GM19467 (cell line): ENCODE measurements at regions not wholly inside any gene's neighbourhood (a gene's known extent, or its start where the extent isn't known, plus 50 kb on each side); places are given as distances from the start of the nearest gene placed in this dataset.
"Not testable (repeated sequence)": the region's sequence is repeated elsewhere in the genome, so short reads cannot be mapped to it uniquely, and the experiment has no call there.

ENCODE experiments used
- ATAC-seq: cut with Tn5 transposase; IDR thresholded peaks from one replicate; pipeline ENCODE4 v1.9.1; 2021; ENCODE audit warnings: mild to moderate bottlenecking, moderate library complexity; ENCODE audit not compliant: unreplicated experiment

GRCh38 chr5:106854105-106854687, 816.5 kb downstream of the EFNA5 start:
- ATAC-seq, result no peak

- no peak for ATAC-seq
Measured at GRCh38 chr5:106853266-106853665, 817.5 kb downstream of the EFNA5 start.

DNA sequence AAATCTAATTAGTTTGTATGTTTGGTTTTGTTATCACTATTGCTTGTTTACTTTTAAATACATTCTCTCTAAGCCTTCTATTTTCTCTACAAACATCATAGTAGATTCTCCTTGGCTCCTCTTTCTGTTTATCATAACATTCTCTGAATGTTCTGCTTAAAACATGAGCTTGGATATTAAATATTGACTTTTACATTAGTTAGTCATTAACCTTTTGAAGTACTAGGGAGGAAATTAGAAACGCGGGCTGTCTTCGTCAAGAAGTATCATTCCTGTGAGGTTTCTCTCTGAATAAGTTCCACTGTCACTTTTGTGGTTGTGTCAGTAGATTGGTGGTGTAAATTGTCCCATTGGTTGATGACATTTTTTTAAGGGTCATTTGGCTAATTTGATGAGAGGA, 821.5 kb downstream of the EFNA5 start:
- no peak for ATAC-seq

DNA sequence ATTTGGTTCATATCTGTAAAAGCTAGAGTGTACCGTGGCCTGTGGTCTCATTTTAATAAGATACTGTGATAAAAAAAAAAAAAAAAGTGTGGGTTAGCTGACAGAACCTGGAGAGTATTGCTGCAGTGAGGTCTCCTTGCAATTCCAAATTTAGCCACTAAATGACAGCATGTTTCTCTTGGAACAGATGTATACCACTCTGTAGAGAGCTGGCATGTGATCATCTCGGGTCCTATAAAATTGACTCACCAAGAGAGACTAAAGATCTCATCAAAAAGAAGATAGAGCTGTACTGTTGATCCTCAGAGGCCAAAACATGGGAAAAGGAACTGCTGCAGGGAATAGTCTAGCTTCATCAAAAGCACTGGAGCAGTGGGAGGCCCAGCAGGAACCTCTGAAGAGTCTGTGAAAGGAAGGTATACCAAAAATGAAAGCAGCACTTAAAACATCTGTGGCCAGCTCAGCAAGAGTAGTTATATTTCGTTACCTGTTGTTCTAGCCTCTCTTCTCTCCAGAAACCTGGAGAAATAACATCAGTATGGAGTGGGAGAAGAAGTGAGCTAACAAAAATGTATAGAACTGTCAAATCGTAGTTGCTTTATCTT, 826.8 kb downstream of the EFNA5 start:
- ATAC-seq, result no peak

DNA sequence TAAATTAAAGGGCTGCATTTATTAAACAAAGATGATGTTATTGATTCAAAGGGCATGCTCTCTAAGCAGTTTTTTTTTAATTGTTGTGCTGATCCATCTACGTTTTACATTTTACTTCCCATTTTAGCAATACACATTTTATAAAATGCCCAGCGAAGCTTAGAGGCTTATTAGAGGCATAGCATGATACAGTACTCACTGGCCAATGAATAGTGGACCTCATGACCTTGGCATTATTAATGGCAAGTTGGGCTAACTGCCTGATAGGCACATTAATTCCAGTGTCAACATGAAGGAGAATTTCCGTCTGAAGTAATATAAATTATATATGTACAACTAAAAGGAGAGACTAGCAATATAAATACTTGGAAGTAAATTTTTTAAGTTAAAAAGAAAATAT, 837.2 kb downstream of the EFNA5 start:
- no peak for ATAC-seq

DNA sequence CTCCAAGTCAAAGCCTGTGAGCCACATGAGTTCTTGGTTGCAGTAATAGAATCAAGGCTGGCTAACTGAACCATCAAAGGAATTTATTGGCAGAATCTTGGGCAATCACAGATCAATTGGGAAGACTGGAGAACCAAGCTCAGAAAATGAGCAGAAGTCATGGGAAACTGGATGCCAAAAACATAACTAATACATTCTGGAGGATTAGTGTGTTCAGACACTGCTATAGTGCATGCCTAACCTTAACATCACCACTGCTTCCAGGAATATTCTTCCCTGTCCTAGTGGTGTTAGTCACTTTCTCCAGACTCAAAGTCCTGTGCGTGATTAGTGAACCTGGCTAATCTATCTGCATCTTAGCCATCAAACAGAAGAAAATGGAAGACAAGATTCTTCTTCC, 843.7 kb downstream of the EFNA5 start:
- ATAC-seq, result no peak

DNA sequence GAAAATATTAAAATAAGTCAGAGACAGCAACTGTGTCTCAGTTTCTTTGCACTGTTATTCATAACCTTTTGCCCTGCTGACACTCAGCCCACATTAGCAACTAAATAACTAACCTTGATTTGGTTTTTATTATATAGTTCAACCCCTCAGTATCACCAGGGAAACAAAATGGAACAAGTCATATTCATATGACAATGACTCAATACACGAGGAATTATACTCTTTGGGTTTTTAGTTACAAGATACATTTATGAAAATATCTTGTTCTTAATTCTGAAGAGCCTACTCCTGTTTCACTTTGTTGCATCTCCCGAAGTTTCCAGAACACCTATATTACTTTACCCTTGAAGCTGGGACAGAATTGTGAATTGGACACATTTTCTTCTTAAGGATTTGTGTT, 845.4 kb downstream of the EFNA5 start:
- ATAC-seq, result no peak

- ATAC-seq, result no peak
Measured at GRCh38 chr5:106822851-106823250, 847.9 kb downstream of the EFNA5 start.

- ATAC-seq, result no peak
Measured at GRCh38 chr5:106818552-106818951, 852.2 kb downstream of the EFNA5 start.

DNA sequence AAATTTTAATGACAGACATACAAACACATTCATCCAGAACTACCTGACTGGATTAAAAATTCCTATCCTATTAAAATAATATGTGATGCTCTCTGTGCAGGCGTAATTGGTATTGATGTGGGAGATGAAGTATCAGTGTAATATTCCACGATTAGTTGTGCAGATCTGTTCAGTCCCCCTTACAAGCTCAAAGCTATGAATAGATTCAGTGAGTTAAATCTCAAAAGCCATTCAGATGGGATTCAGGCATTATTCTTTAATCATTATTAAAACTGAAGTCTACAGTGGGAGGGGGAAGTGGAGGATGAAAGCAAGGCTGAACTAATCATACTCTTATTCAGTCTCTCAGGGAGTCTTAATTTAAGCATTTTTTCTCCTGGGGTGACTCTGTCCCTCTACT, 855.8 kb downstream of the EFNA5 start:
- no peak for ATAC-seq

DNA sequence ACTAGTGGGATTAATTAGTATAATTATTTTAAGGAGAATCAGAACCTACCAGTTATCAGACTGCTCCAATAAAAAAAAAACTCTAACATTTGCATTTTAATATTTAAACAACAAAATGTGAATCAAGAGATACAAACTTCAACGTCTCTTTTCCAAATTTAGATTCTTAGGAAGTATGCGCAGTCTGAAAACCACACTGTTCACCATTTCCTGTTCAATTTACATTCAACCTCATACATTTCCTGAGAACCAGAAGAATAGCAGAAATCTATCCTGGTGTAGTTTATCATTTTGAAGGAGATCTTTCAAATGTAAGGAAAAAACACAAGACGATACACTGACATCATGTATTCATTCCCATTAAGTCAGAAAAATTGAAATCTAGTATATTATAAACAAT, 869.2 kb downstream of the EFNA5 start:
- ATAC-seq, result no peak

- ATAC-seq, result no peak
Measured at GRCh38 chr5:106797996-106798395, 872.7 kb downstream of the EFNA5 start.

GRCh38 chr5:106796081-106796480, 874.7 kb downstream of the EFNA5 start:
- no peak for ATAC-seq

- no peak for ATAC-seq
Measured at GRCh38 chr5:106784846-106785245, 885.9 kb downstream of the EFNA5 start.

GRCh38 chr5:106780355-106780754, 890.4 kb downstream of the EFNA5 start:
- no peak for ATAC-seq

DNA sequence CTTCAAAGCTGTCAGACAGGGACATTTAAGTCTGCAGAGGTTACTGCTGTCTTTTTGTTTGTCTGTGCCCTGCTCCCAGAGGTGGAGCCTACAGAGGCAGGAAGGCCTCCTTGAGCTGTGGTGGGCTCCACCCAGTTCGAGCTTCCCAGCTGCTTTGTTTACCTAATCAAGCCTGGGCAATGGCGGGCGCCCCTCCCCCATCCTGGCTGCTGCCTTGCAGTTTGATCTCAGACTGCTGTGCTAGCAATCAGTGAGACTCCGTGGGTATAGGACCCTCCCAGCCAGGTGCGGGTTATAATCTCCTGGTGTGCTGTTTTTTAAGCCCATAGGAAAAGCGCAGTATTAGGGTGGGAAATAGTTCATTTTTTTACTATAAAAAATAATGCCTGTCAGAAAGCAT, 894.2 kb downstream of the EFNA5 start:
- not testable (repeated sequence) for ATAC-seq

- ATAC-seq, result no peak
Measured at GRCh38 chr5:106768392-106768791, 902.3 kb downstream of the EFNA5 start.

GRCh38 chr5:106766916-106767315, 903.8 kb downstream of the EFNA5 start:
- ATAC-seq, result no peak

DNA sequence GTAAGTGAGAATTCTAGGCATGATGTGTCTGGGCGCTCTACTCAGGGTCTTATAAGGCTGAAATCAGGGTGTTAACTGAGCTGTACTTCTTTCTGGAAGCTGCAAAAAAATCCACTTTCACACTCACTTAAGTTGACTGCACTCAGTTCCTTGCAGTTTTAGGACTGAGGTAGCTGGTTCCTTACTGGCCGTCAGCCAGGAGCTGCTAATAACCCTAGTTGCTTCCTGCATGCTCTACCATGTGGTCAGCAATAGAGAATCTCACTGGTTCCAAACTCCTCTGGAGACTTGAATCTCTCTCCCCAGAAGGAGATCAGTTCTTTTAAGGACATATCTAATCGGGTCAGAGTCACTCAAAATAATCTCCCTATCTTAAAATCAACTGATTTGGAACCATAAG, 911.2 kb downstream of the EFNA5 start:
- no peak for ATAC-seq

- ATAC-seq, result no peak
Measured at GRCh38 chr5:106759152-106759551, 911.6 kb downstream of the EFNA5 start.

GRCh38 chr5:106757672-106758071, 913.1 kb downstream of the EFNA5 start:
- ATAC-seq, result no peak

DNA sequence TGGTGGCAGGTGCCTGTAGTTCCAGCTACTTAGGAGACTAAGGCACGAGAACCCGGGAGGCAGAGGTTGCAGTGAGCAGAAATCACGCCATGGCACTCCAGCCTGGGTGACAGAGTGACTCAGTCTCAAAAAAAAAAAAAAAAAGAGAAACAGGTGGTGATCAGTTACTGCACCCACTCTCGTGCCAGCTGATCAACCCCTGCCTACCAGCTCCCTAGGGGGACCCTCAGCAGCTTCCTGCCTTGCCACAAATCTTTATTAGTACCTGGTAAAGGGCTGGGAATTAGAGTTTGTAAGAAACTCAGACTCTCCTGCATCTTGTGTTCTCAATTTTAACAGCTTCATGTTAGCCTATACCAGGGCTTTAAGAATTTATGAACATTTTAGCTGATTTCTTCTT, 914.9 kb downstream of the EFNA5 start:
- no peak for ATAC-seq

- no peak for ATAC-seq
Measured at GRCh38 chr5:106755066-106755465, 915.7 kb downstream of the EFNA5 start.
